Ishikawa (cell line): ENCODE measurements at regions not wholly inside any gene's neighbourhood (a gene's known extent, or its start where the extent isn't known, plus 50 kb on each side); places are given as distances from the start of the nearest gene placed in this dataset.

ENCODE experiments used
- CEBPB ChIP-seq: IDR thresholded peaks from 2 replicates; pipeline ENCODE4 v1.6.1; 2012
- CREB1 ChIP-seq: IDR thresholded peaks from 2 replicates; pipeline ENCODE4 v1.6.1; 2012; ENCODE audit warnings: low read depth
- EGR1 ChIP-seq: IDR thresholded peaks from 2 replicates; pipeline ENCODE4 v1.6.1; 2012
- EP300 ChIP-seq: IDR thresholded peaks from 2 replicates; pipeline ENCODE4 v1.6.1; 2012; ENCODE audit warnings: borderline replicate concordance
- FOXM1 ChIP-seq: IDR thresholded peaks from 2 replicates; pipeline ENCODE4 v1.6.1; 2012; ENCODE audit warnings: low read depth, borderline replicate concordance
- NFIC ChIP-seq: IDR thresholded peaks from 2 replicates; pipeline ENCODE4 v1.6.1; 2012
- RAD21 ChIP-seq: IDR thresholded peaks from 2 replicates; pipeline ENCODE4 v1.6.1; 2012; ENCODE audit warnings: low read depth
- TAF1 ChIP-seq: IDR thresholded peaks from 2 replicates; pipeline ENCODE4 v1.6.1; 2012; ENCODE audit warnings: low read depth, mild to moderate bottlenecking
- TCF12 ChIP-seq: IDR thresholded peaks from 2 replicates; pipeline ENCODE4 v1.6.1; 2012; ENCODE audit warnings: low read depth
- TEAD4 ChIP-seq: IDR thresholded peaks from 2 replicates; pipeline ENCODE4 v1.6.1; 2012
- YY1 ChIP-seq: IDR thresholded peaks from 2 replicates; pipeline ENCODE4 v1.6.1; 2012; ENCODE audit warnings: low read depth
- ZBTB7A ChIP-seq: IDR thresholded peaks from 2 replicates; pipeline ENCODE4 v1.6.1; 2012; ENCODE audit warnings: low read depth
- TF ChIP-seq, protein P1 (sequence below): IDR thresholded peaks from 2 replicates; pipeline ENCODE4 v1.6.1; 2012; ENCODE audit warnings: low read depth, mild to moderate bottlenecking
- TF ChIP-seq, protein P2 (sequence below): IDR thresholded peaks from 2 replicates; pipeline ENCODE4 v1.6.1; 2012
- TF ChIP-seq, protein P3 (sequence below): IDR thresholded peaks from 2 replicates; pipeline ENCODE4 v1.6.1; 2012

DNA sequence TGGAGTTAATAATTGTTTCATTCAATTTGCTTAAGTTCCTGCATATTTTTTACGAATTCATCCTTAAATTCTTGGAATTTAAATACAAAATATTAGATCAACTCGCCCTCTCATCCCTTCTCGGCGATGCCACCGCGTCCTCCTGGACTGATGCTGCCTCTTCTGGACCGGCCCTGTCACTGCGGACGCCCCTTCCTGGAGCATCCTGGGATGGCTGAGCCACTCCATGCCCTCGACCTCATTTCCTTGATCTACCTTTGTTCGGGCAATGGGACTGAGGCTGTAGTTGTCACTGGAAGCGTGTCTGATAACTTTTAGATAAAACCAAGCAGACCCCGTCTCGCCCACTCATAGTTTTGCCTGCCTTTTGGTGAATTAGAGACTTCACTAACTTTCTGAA, 283.7 kb downstream of the TEX29 start:
- no peak for TF ChIP-seq RAD21

DNA sequence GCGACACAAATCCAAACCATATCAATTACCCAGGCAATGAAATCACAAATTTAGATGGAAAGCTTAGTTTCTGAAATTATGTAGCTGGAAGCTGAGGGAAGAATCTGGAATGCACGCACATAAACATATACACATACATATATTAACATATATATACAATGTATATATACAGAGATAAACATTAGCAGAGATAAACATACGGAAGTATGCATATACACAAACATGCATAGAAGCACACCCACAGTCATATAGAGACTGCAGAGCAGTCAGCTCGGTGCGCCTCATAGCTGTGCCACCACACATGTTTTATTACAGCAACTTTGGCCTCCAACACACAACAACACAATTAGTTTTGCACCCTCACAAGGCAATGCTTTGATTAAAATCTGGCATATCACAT, 288.1 kb downstream of the TEX29 start:
- no peak for TF ChIP-seq TAF1
- no peak for TF ChIP-seq EP300
- TF ChIP-seq, protein P1, sequence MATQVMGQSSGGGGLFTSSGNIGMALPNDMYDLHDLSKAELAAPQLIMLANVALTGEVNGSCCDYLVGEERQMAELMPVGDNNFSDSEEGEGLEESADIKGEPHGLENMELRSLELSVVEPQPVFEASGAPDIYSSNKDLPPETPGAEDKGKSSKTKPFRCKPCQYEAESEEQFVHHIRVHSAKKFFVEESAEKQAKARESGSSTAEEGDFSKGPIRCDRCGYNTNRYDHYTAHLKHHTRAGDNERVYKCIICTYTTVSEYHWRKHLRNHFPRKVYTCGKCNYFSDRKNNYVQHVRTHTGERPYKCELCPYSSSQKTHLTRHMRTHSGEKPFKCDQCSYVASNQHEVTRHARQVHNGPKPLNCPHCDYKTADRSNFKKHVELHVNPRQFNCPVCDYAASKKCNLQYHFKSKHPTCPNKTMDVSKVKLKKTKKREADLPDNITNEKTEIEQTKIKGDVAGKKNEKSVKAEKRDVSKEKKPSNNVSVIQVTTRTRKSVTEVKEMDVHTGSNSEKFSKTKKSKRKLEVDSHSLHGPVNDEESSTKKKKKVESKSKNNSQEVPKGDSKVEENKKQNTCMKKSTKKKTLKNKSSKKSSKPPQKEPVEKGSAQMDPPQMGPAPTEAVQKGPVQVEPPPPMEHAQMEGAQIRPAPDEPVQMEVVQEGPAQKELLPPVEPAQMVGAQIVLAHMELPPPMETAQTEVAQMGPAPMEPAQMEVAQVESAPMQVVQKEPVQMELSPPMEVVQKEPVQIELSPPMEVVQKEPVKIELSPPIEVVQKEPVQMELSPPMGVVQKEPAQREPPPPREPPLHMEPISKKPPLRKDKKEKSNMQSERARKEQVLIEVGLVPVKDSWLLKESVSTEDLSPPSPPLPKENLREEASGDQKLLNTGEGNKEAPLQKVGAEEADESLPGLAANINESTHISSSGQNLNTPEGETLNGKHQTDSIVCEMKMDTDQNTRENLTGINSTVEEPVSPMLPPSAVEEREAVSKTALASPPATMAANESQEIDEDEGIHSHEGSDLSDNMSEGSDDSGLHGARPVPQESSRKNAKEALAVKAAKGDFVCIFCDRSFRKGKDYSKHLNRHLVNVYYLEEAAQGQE = no peak
- TF ChIP-seq TEAD4 = no peak
- no peak for TF ChIP-seq RAD21
- no peak for TF ChIP-seq TCF12
- no peak for TF ChIP-seq YY1
- TF ChIP-seq CREB1 = no peak
- TF ChIP-seq ZBTB7A = no peak
- TF ChIP-seq, protein P2, sequence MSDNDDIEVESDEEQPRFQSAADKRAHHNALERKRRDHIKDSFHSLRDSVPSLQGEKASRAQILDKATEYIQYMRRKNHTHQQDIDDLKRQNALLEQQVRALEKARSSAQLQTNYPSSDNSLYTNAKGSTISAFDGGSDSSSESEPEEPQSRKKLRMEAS = no peak
- no peak for TF ChIP-seq FOXM1
- TF ChIP-seq CEBPB = no peak
- no peak for TF ChIP-seq EGR1

DNA sequence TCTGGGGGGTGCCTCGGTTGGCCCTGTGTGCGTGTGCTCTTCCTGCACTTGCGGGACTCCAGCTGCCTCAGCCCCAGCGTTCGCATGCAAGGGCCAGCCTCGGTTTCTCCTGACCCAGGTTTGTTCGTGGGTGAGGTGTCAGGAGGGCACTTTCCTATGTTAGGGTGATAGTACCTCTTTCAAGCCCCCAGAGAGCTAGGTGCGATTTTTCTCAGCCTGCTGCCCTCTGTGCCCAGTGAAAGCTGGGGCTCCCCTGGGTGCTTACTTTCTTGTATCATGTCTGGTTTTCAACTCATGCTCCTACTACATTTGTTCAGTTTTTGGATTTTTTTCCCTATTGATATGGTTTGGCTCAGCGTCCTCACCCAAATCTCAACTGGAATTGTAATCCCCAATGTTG, 289.2 kb downstream of the TEX29 start:
- TF ChIP-seq EGR1 (no peak), NFIC (no peak), TCF12 (no peak), CEBPB (no peak), ZBTB7A (no peak), CREB1 (no peak), FOXM1 (no peak), TEAD4 (no peak), TAF1 (no peak), RAD21 (no peak)
- TF ChIP-seq, protein P1 = no peak
- TF ChIP-seq, protein P3, sequence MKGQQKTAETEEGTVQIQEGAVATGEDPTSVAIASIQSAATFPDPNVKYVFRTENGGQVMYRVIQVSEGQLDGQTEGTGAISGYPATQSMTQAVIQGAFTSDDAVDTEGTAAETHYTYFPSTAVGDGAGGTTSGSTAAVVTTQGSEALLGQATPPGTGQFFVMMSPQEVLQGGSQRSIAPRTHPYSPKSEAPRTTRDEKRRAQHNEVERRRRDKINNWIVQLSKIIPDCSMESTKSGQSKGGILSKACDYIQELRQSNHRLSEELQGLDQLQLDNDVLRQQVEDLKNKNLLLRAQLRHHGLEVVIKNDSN = no peak

DNA sequence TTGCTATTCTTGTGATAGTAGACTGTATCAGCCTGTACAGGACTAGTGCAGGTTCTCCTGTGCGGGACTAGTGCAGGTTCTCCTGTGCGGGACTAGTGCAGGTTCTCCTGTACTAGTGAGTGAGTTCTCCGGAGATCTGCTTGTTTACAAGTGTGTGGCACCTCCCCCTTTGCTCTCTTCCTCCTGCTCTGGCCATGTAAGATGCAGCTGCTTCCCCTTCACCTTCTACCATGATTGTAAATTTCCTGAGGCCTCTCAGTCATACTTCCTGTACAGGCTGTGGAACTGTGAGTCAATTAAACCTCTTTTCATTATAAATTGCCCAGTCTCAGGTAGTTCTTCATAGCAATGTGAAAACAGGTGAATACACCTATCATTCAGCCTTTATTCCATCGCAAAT, 289.6 kb downstream of the TEX29 start:
- TF ChIP-seq TAF1 (no peak), ZBTB7A (no peak), NFIC (no peak), CEBPB (no peak), EP300 (no peak), EGR1 (no peak)
- TF ChIP-seq, protein P2 = no peak
- TF ChIP-seq, protein P3 = no peak

DNA sequence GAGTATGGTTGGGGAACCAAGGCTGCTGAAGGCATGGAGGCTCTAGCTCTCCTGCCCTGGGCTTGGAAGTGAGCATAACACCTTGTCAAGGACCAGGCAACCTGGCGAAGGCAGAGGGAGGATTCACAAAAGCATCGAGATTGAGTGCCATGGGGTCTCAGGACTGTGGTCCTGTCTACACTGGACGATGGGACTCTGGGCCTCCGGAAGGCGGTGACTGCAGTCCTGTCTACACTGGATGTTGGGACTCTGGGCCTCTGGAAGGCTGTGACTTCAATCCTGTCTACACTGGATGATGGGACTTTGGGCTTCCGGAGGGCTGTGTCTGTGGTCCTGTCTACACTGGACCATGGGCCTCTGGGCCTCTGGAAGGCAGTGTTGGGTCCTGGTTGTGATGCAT, 290.4 kb downstream of the TEX29 start:
- TF ChIP-seq NFIC (no peak), CREB1 (no peak), TCF12 (no peak), FOXM1 (no peak)

DNA sequence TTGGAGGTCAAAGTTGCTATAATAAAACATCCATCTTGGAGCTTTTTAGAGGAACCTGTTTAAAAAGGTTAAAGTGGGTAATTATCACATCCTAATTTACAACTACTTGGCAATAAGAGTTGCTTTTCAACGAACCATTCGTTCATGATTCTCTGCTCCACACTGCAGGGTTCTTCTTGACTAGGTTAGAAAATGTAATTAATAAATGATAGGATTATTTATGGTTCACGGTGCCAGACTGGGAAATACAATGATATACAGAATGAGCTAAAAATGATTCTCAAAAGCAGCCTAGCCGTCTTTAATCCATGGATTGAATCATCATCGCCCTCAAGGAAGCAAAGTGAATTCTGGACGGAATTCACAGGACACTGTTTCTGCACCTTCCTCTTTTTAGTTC, 291.2 kb downstream of the TEX29 start:
- TF ChIP-seq TAF1 = no peak
- no peak for TF ChIP-seq CREB1
- TF ChIP-seq CEBPB = no peak
- TF ChIP-seq YY1 = no peak
- TF ChIP-seq, protein P1 = no peak
- TF ChIP-seq RAD21 = no peak
- no peak for TF ChIP-seq TCF12
- no peak for TF ChIP-seq NFIC
- TF ChIP-seq, protein P2 = no peak
- no peak for TF ChIP-seq FOXM1
- TF ChIP-seq, protein P3 = no peak
- no peak for TF ChIP-seq EP300
- no peak for TF ChIP-seq ZBTB7A
- no peak for TF ChIP-seq EGR1
- no peak for TF ChIP-seq TEAD4
